ENCODE measurements at regions not wholly inside any gene's neighbourhood (a gene's known extent, or its start where the extent isn't known, plus 50 kb on each side); places are given as distances from the start of the nearest gene placed in this dataset.
A peak's percentile ranks its signal among the peaks of the same experiment; 100 is the strongest.
"Not testable (repeated sequence)": the region's sequence is repeated elsewhere in the genome, so short reads cannot be mapped to it uniquely, and the experiment has no call there.

GRCh38 chr18:56283316-56283715 lies 355.1 kb downstream of the TXNL1 start:
- TF ChIP-seq EHF (CRISPR knock-in tag; IDR thresholded peaks at IDR 0.05) (no peak), NR3C1 (IDR thresholded peaks at IDR 0.05) (no peak), ATOH8 (CRISPR knock-in tag; IDR thresholded peaks at IDR 0.05; ENCODE audit: low read depth) (no peak), CBX2 (IDR thresholded peaks at IDR 0.05; ENCODE audit: borderline replicate concordance, low read depth) (no peak), SMC3 (IDR thresholded peaks at IDR 0.05) (no peak), KDM5A (IDR thresholded peaks at IDR 0.05) (no peak), CBX8 (IDR thresholded peaks at IDR 0.05) (no peak)
- CTCF ChIA-PET, result no interaction called here

GRCh38 chr18:56282234-56283104 lies 355.9 kb downstream of the TXNL1 start:
- no peak overlapping the region for H3K4me3 ChIP-seq
- no peak for TF ChIP-seq FOXS1 (CRISPR knock-in tag; IDR thresholded peaks at IDR 0.05)
- TF ChIP-seq MAFK (IDR thresholded peaks at IDR 0.05; ENCODE audit: partially characterized antibody), result peak; percentile 24
- no peak for TF ChIP-seq GATA3 (IDR thresholded peaks at IDR 0.05; ENCODE audit: borderline replicate concordance)
- TF ChIP-seq ATOH8 (CRISPR knock-in tag; IDR thresholded peaks at IDR 0.05; ENCODE audit: low read depth), result no peak
- no peak overlapping the region for H3K27ac ChIP-seq
- no peaks in the 10 kb centered on the region for H3K4me1 ChIP-seq
- WGBS (ENCODE audit: missing lambda C conversion rate), result 59% methylated on average over 8 of the region's 8 CpGs
- no peak for DNase-seq (ENCODE audit: low read depth in 1 of 2, low spot score in 1 of 2)
- no peak overlapping the region for H3K4me2 ChIP-seq
- no peaks in the 10 kb centered on the region for H3K9me3 ChIP-seq
- ATAC-seq, result no peak
- no peak for FAIRE-seq
- ChIA-PET POLR2A (no interaction called here), CTCF (no interaction called here)

More at GRCh38 chr18:56283316-56283715, 355.1 kb downstream of the TXNL1 start:
- DNase-seq (ENCODE audit: low read depth in 1 of 2, low spot score in 1 of 2) (no peak), ATAC-seq (no peak), FAIRE-seq (no peak)
- Histone ChIP-seq H3K27ac (no peak overlapping the region), H3K4me1 (no peaks in the 10 kb centered on the region), H3K9me3 (no peaks in the 10 kb centered on the region), H3K4me3 (no peak overlapping the region), H3K4me2 (no peak overlapping the region)
- POLR2A ChIA-PET, result no interaction called here

- H3K4me3 ChIP-seq; H3K4me2 ChIP-seq; H3K9me3 ChIP-seq; FAIRE-seq; POLR2A ChIA-PET; ATAC-seq; H3K27ac ChIP-seq; DNase-seq (ENCODE audit: low read depth in 1 of 2, low spot score in 1 of 2); H3K4me1 ChIP-seq; CTCF ChIA-PET: not testable (repeated sequence)
- 17% methylated on average over 3 of the region's 3 CpGs for WGBS (ENCODE audit: missing lambda C conversion rate)
These were observed 358.6 kb downstream of the TXNL1 start for GRCh38 chr18:56279816-56280215.

- H3K9me3 ChIP-seq, result no peaks in the 10 kb centered on the region
- no peak overlapping the region for H3K4me3 ChIP-seq
- no peak overlapping the region for H3K4me2 ChIP-seq
- no peaks in the 10 kb centered on the region for H3K4me1 ChIP-seq
- FAIRE-seq, result no peak
- 42% methylated on average over 6 of the region's 6 CpGs for WGBS (ENCODE audit: missing lambda C conversion rate)
- ATAC-seq, result no peak
- POLR2A ChIA-PET, result no interaction called here
- DNase-seq (ENCODE audit: low read depth in 1 of 2, low spot score in 1 of 2), result no peak
- H3K27ac ChIP-seq, result no peak overlapping the region
- CTCF ChIA-PET, result interaction anchor here (1.3 kb wide), 1 partner anchor 15 kb away, joined by 4 read pairs; no protein-coding TSS in a partner anchor
- TF ChIP-seq EHF (CRISPR knock-in tag; IDR thresholded peaks at IDR 0.05), result no peak
- no peak for TF ChIP-seq REST (IDR thresholded peaks at IDR 0.05)
- no peak for TF ChIP-seq ZNF302 (CRISPR knock-in tag; IDR thresholded peaks at IDR 0.05)
- no peak for TF ChIP-seq SMC3 (IDR thresholded peaks at IDR 0.05)
- no peak for TF ChIP-seq BHLHE40 (IDR thresholded peaks at IDR 0.05; ENCODE audit: low read depth, low read length)
- no peak for TF ChIP-seq HDAC2 (IDR thresholded peaks at IDR 0.05)
- TF ChIP-seq HOXA7 (CRISPR knock-in tag; IDR thresholded peaks at IDR 0.05), result no peak
- no peak for TF ChIP-seq MAX (IDR thresholded peaks at IDR 0.05)
- TF ChIP-seq EHMT2 (IDR thresholded peaks at IDR 0.05; ENCODE audit: low read depth), result no peak
- TF ChIP-seq RNF2 (IDR thresholded peaks at IDR 0.05; ENCODE audit: borderline replicate concordance, low read depth), result no peak
- no peak for TF ChIP-seq RCOR1 (IDR thresholded peaks at IDR 0.05; ENCODE audit: low read depth, low read length)
- TF ChIP-seq NR3C1 (IDR thresholded peaks at IDR 0.05), result no peak
- TF ChIP-seq MYC (IDR thresholded peaks at IDR 0.05; ENCODE audit: borderline replicate concordance, low read length), result no peak
- no peak for TF ChIP-seq E2F6 (IDR thresholded peaks at IDR 0.05; ENCODE audit: borderline replicate concordance, low read depth)
- TF ChIP-seq ATOH8 (CRISPR knock-in tag; IDR thresholded peaks at IDR 0.05; ENCODE audit: low read depth), result no peak
- no peak for TF ChIP-seq HES2 (IDR thresholded peaks at IDR 0.05)
These were observed 359.9 kb downstream of the TXNL1 start for GRCh38 chr18:56278421-56279003.
